Left ventricle myocardium inferior (tissue), 1 donor: ENCODE measurements at regions not wholly inside any gene's neighbourhood (a gene's known extent, or its start where the extent isn't known, plus 50 kb on each side); places are given as distances from the start of the nearest gene placed in this dataset.

Experiments
- DNase-seq: peaks from one replicate; pipeline ENCODE4 v3.0.0-alpha.2; 2020
- H3K27ac ChIP-seq: fragments of 200-600 bp; replicated peaks from 2 replicates; pipeline ENCODE4 v1.8.0; 2021
- H3K27me3 ChIP-seq: fragments of 200-600 bp; 2 replicates; pipeline ENCODE4 v1.8.0; 2021; ENCODE audit warnings: low read depth
- H3K36me3 ChIP-seq: fragments of 200-600 bp; 2 replicates; pipeline ENCODE4 v1.8.0; 2021
- H3K4me1 ChIP-seq: fragments of 200-600 bp; 2 replicates; pipeline ENCODE4 v1.8.0; 2021
- H3K4me3 ChIP-seq: fragments of 200-600 bp; 2 replicates; pipeline ENCODE4 v1.8.0; 2021; ENCODE audit warnings: mild to moderate bottlenecking, moderate library complexity
- H3K9me3 ChIP-seq: fragments of 200-600 bp; replicated peaks from 2 replicates; pipeline ENCODE4 v1.8.0; 2021
- intact Hi-C: fragments of 100-400 bp; cut with micrococcal nuclease; formaldehyde crosslinking; loops from one replicate; pipeline ENCODE4 v1.11.0; 2022
- TF ChIP-seq, protein P1 (sequence below): fragments of 200-600 bp; IDR thresholded peaks from 2 replicates; pipeline ENCODE4 v1.8.0; 2021; ENCODE audit warnings: antibody characterized with exemption, mild to moderate bottlenecking, borderline replicate concordance
- donor health status: DM: no; HTN: yes; CAD: no; lungs with severe emphysema.

DNA sequence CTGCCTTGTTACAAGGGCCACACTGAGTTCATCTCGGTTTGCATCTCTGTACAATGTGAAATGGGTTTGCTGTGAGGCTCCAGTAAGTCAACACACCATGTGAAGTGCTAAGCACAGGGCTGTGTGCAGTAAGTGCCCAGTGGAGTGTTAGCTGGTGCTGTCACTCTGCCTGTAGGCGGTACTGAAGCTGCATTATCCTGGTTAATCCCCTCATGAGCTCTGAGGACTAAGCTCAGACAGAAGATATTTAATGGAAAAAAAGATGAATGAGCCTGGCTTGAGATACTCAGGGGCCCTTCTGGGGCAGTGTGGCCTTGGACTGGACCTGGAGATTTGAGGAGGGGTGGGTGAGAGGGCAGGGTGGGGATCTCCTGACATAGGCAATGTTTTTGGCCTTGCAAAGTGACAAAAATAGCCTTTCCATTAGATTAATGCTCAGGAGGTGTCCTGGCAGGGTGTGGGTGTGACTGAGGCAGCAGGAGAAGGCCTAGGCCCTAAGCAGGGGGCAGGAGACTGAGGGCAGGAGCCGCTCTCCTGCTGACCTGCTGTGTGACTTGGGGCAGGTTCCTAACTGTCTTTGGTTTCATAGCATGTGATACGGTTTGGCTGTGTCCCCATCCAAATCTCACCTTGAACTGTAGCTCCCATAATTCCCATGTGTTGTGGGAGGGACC is 570.5 kb downstream of the PTPRU start:
- TF ChIP-seq, protein P1, sequence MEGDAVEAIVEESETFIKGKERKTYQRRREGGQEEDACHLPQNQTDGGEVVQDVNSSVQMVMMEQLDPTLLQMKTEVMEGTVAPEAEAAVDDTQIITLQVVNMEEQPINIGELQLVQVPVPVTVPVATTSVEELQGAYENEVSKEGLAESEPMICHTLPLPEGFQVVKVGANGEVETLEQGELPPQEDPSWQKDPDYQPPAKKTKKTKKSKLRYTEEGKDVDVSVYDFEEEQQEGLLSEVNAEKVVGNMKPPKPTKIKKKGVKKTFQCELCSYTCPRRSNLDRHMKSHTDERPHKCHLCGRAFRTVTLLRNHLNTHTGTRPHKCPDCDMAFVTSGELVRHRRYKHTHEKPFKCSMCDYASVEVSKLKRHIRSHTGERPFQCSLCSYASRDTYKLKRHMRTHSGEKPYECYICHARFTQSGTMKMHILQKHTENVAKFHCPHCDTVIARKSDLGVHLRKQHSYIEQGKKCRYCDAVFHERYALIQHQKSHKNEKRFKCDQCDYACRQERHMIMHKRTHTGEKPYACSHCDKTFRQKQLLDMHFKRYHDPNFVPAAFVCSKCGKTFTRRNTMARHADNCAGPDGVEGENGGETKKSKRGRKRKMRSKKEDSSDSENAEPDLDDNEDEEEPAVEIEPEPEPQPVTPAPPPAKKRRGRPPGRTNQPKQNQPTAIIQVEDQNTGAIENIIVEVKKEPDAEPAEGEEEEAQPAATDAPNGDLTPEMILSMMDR = no peak
- intact Hi-C loops = no loop called here
- H3K27me3 ChIP-seq = peaks cover 39% of the 10 kb centered on the region

DNA sequence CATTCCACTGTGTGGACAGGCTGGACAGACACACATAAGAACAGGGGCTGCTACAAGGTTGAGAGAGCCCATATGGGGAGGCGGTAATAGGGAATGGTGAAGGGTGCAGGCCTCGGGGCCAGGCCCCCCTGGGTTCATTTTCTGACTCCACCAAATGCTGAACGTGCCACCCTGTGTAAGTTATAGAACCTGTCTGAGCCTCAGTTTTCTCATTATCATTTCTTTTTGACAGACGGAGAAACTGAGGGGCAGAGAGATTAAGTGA is 569.5 kb downstream of the PTPRU start:
- Histone ChIP-seq H3K27ac (no peak overlapping the region), H3K27me3 (peaks cover 48% of the 10 kb centered on the region), H3K4me3 (no peak overlapping the region), H3K4me1 (peaks cover 4% of the 10 kb centered on the region), H3K9me3 (no peaks in the 10 kb centered on the region), H3K36me3 (no peaks in the 10 kb centered on the region)
- intact Hi-C loops = no loop called here
- no peak for DNase-seq
- TF ChIP-seq, protein P1 = no peak

More for the DNA sequence above, 570.5 kb downstream of the PTPRU start:
- no peak for DNase-seq
- no peaks in the 10 kb centered on the region for H3K9me3 ChIP-seq
- H3K4me3 ChIP-seq = no peak overlapping the region
- no peak overlapping the region for H3K27ac ChIP-seq
- H3K36me3 ChIP-seq = no peaks in the 10 kb centered on the region
- peaks cover 12% of the 10 kb centered on the region for H3K4me1 ChIP-seq

DNA sequence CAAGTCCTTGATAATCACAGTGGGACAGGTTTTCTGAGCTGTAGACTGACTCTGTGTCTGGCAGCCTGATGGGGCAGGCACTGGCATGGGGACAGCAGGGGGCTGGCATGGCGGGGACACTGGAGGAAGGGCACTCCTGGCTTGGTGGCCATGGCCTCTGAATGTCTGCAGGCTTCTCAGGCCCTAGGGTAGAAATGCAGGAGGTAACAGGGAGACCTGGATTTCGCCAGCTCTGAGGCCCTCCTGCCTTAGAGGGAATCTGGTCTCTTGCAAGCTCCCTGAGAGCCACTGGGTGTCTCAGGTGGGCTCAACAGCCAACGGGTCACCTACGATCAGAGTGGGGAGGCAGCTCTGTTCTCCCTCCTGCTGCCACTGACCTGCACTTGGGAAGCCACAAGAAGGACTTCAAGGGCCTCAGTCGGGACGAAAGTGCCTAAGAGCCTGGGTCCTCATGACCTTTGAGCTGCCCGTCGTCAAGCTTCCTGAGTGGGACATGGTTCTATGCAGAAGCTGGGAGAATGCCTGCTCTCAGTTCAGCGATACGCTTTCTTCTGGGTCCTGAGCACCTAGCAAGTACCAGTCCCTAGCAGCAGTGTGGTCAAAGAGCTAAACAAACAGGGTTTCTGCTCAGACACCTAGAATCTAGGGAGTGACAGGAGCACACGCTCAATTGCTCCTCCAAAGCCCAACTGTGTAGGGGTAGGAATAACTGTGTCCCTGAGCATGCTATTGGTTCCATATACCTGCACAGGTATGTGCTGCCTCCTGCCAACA is 569.0 kb downstream of the PTPRU start:
- TF ChIP-seq, protein P1 = no peak
- H3K9me3 ChIP-seq = no peaks in the 10 kb centered on the region
- no peak overlapping the region for H3K4me3 ChIP-seq
- no peak overlapping the region for H3K27ac ChIP-seq
- intact Hi-C loops = no loop called here
- peaks cover 54% of the 10 kb centered on the region for H3K27me3 ChIP-seq
- no peaks in the 10 kb centered on the region for H3K4me1 ChIP-seq
- H3K36me3 ChIP-seq = no peaks in the 10 kb centered on the region
- no peak for DNase-seq

DNA sequence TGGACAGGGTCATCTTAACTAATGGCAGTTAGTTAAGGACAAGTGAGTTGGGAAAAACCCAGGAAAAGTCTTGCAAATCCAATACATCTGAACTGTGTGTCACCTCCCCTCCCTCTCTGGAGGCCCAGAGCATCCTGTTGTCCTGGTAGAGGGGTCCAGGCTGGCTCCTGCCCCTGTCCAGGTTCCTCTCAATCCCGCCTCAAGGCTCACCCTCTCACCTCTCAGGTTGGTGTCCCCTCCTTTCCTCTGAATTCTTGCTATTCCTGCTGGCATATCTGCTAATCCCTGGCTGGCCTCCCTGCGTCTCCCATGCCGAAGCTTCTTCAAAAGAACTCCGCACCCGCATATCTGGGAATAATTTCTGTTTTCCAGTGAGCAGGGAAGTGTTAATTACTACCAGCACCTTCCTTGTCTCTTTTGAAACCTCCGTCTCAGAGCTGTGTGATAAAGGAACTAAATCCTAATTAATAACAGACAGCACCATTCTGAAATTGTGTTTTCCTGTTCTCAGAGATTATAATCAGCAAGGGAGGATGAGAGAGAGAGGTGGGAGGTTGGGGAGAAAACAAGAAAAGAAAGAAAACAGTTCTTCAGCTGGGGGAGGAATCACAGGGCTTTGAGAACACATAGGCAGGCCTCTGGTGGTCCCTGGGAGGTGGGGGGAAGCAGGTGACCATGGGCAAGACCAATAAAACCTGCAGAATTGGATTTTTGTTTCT is 568.0 kb downstream of the PTPRU start:
- intact Hi-C loops = no loop called here
- H3K27me3 ChIP-seq = peaks cover 59% of the 10 kb centered on the region

DNA sequence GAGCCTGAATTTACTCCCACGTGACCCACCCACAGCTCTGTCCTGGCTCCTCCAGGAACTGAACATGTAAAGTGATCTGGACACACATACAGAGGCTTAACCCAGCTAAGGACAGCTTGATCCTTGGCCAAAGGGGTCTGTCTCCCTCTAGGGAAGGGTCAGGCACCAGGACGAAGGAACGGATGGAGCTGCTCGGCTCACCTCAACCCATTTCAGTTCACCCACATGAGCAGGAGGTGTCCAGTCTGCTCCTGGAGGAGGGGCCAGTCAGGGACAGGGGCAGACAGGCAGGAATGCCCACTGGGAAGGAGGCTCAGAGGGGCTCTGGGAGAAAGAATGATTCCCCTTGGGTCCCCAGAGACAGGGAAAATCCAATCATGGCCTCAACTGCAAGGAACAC is 567.2 kb downstream of the PTPRU start:
- intact Hi-C loops = no loop called here
- Histone ChIP-seq H3K36me3 (no peaks in the 10 kb centered on the region), H3K9me3 (no peaks in the 10 kb centered on the region), H3K27ac (no peak overlapping the region), H3K27me3 (peaks cover 55% of the 10 kb centered on the region), H3K4me1 (no peaks in the 10 kb centered on the region), H3K4me3 (no peak overlapping the region)
- TF ChIP-seq, protein P1 = no peak
- DNase-seq = no peak

More for the DNA sequence above, 568.0 kb downstream of the PTPRU start:
- H3K4me1 ChIP-seq = no peaks in the 10 kb centered on the region
- H3K4me3 ChIP-seq = no peak overlapping the region
- no peak for DNase-seq
- no peaks in the 10 kb centered on the region for H3K9me3 ChIP-seq
- no peaks in the 10 kb centered on the region for H3K36me3 ChIP-seq
- no peak overlapping the region for H3K27ac ChIP-seq
- TF ChIP-seq, protein P1 = no peak
